Neuronal stem cell (in vitro differentiated cells): ENCODE measurements at regions not wholly inside any gene's neighbourhood (a gene's known extent, or its start where the extent isn't known, plus 50 kb on each side); places are given as distances from the start of the nearest gene placed in this dataset.

Experiments
- DNase-seq: peaks from one replicate; pipeline ENCODE4 v3.0.0-alpha.2; 2013; ENCODE audit warnings: low spot score
- H2AFZ ChIP-seq: one replicate; pipeline ENCODE4 v1.6.1; 2013; ENCODE audit warnings: mild to moderate bottlenecking, low read length, inconsistent platforms
- H2AK5ac ChIP-seq: 2 replicates; pipeline ENCODE4 v1.6.1; 2013; ENCODE audit warnings: low read depth, mild to moderate bottlenecking, inconsistent platforms, low read length, moderate library complexity, mixed read lengths
- H2BK120ac ChIP-seq: 2 replicates; pipeline ENCODE4 v1.6.1; 2013; ENCODE audit warnings: low read depth, mild to moderate bottlenecking, inconsistent platforms, low read length, moderate library complexity, mixed read lengths
- H2BK12ac ChIP-seq: one replicate; pipeline ENCODE4 v1.6.1; 2013; ENCODE audit warnings: low read length, inconsistent platforms
- H2BK15ac ChIP-seq: 2 replicates; pipeline ENCODE4 v1.6.1; 2013; ENCODE audit warnings: mild to moderate bottlenecking, low read length, inconsistent platforms, mixed read lengths
- H2BK5ac ChIP-seq: one replicate; pipeline ENCODE4 v1.6.1; 2013; ENCODE audit warnings: inconsistent platforms, mild to moderate bottlenecking, low read length, moderate library complexity
- H3K14ac ChIP-seq: one replicate; pipeline ENCODE4 v1.6.1; 2013; ENCODE audit warnings: low read length, inconsistent platforms
- H3K18ac ChIP-seq: 2 replicates; pipeline ENCODE4 v1.6.1; 2013; ENCODE audit warnings: low read length, inconsistent platforms
- H3K23ac ChIP-seq: 2 replicates; pipeline ENCODE4 v1.6.1; 2013; ENCODE audit warnings: low read depth, mild to moderate bottlenecking, mixed read lengths, low read length, inconsistent platforms; ENCODE audit not compliant: poor library complexity
- H3K27ac ChIP-seq: replicated peaks from 3 replicates; pipeline ENCODE4 v1.5.1; 2013; ENCODE audit warnings: low read length, inconsistent platforms
- H3K27me3 ChIP-seq, 3 experiments: 2 replicates each; pipeline ENCODE4 v1.6.1; 2013; ENCODE audit warnings: low read length in 3 of 3, mild to moderate bottlenecking in 2 of 3, inconsistent platforms in 1 of 3, low read depth in 1 of 3, mixed read lengths in 1 of 3, moderate library complexity in 1 of 3; ENCODE audit not compliant: control insufficient read depth in 3 of 3, insufficient read depth in 3 of 3
- H3K36me3 ChIP-seq, 2 donors: replicated peaks in 1 of 2; 2 replicates each; pipeline ENCODE4 v1.6.1; 2013; ENCODE audit warnings: low read length in 2 of 2; ENCODE audit not compliant: control insufficient read depth in 2 of 2, insufficient read depth in 2 of 2
- H3K4ac ChIP-seq: 2 replicates; pipeline ENCODE4 v1.6.1; 2013; ENCODE audit warnings: inconsistent platforms, mild to moderate bottlenecking, low read length, moderate library complexity
- H3K4me1 ChIP-seq, 2 donors: 1 replicate in 1 of 2; 2 replicates in 1 of 2; pipeline ENCODE4 v1.6.1; 2013; ENCODE audit warnings: low read length in 2 of 2, low read depth in 1 of 2; ENCODE audit not compliant: control insufficient read depth in 2 of 2, insufficient read depth in 1 of 2
- H3K4me2 ChIP-seq: one replicate; pipeline ENCODE4 v1.6.1; 2013; ENCODE audit warnings: mild to moderate bottlenecking, low read length, inconsistent platforms; ENCODE audit not compliant: insufficient read depth, poor library complexity, severe bottlenecking
- H3K4me3 ChIP-seq, 2 donors: 2 replicates each; pipeline ENCODE4 v1.5.1; 2013; ENCODE audit warnings: low read length in 2 of 2, mild to moderate bottlenecking in 2 of 2, inconsistent platforms in 1 of 2, moderate library complexity in 1 of 2
- H3K79me1 ChIP-seq: one replicate; pipeline ENCODE4 v1.6.1; 2013; ENCODE audit warnings: low read depth, mild to moderate bottlenecking, inconsistent platforms, low read length, moderate library complexity
- H3K9ac ChIP-seq: one replicate; pipeline ENCODE4 v1.6.1; 2013; ENCODE audit warnings: mild to moderate bottlenecking, low read depth, low read length, inconsistent platforms; ENCODE audit not compliant: poor library complexity
- H3K9me3 ChIP-seq, 2 donors: replicated peaks in 1 of 2; 2 replicates each; pipeline versions ENCODE3 to v1.6.1; 2013; ENCODE audit warnings: low read length in 2 of 2, mild to moderate bottlenecking in 2 of 2, inconsistent platforms in 1 of 2, low read depth in 1 of 2, mixed read lengths in 1 of 2, moderate library complexity in 1 of 2; ENCODE audit not compliant: control insufficient read depth in 2 of 2, insufficient read depth in 1 of 2
- H4K8ac ChIP-seq: one replicate; pipeline ENCODE4 v1.6.1; 2013; ENCODE audit warnings: low read depth, mild to moderate bottlenecking, inconsistent platforms, low read length, moderate library complexity
- H4K91ac ChIP-seq: one replicate; pipeline ENCODE4 v1.6.1; 2013; ENCODE audit warnings: low read length, low read depth, mild to moderate bottlenecking, inconsistent platforms; ENCODE audit not compliant: poor library complexity
- WGBS, 2 donors: extraction: QIAGEN DNeasy Blood & Tissue Kit; methylation state at CpG; one replicate each; pipeline ENCODE4 v1.1.7; 2013; ENCODE audit warnings: missing lambda C conversion rate in 2 of 2, mixed read lengths in 1 of 2; ENCODE audit not compliant: insufficient read length in 2 of 2, insufficient replicate concordance in 1 of 2; ENCODE audit errors: extremely low coverage in 2 of 2; 5-methylcytosine and 5-hydroxymethylcytosine counted together

DNA sequence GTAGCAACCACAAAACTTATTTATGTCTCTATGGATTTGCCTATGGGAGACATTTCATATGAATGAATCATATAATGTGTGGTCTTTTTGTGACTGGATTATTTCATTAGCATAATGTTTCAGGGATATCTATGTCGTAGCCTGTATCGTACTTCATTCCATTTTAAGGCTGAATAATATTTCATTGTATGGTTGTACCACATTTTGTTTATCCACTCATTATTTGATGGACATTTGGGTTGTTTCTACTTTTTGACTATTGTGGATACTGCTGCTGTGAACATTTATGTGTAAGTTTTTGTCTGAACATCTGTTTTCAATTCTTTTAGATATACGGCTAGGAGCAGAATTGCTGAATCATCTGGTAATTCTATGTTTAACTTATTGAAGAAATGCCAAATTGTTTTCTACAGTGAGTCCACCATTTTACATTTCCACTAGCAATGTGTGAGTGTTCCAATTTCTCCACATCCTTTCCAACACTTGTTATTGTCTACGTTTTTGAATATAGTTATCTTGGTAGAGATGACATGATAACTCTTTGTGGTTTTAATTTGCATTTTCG, 134.4 kb upstream of the DAZL start:
- no peak overlapping the region for H4K91ac ChIP-seq

DNA sequence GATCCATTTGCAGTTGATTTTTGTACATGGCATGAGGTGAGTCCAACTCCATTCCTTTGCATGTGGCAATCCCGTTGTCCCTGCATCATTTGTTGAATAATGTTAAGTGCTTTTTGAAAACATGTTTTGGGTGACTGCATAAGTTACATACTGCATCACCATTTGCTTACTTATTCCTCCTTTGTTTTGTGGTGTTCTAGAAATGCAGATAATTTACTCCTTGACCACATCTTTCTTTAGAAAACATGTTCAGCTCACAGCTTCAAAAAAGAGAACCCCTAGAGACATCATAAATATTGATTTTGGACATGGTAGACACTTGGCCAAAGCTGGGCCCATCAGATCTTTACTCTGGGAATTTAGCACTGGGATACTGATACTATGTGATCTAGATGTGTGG, 135.3 kb upstream of the DAZL start:
- no peak overlapping the region for H3K27ac ChIP-seq
- no peak overlapping the region for H2BK5ac ChIP-seq
- H3K18ac ChIP-seq: no peak overlapping the region
- H3K79me1 ChIP-seq: no peaks in the 10 kb centered on the region
- no peak overlapping the region for H3K4me3 ChIP-seq
- no CpG with 5 or more reads among the region's 1 CpG for WGBS, 2 donors
- no peaks in the 10 kb centered on the region for H3K27me3 ChIP-seq
- no peak overlapping the region for H2BK12ac ChIP-seq
- no peak overlapping the region for H4K8ac ChIP-seq
- DNase-seq: no peak
- no peak overlapping the region for H2BK15ac ChIP-seq
- H2AK5ac ChIP-seq: no peak overlapping the region
- H3K23ac ChIP-seq: no peak overlapping the region
- H2AFZ ChIP-seq: no peak overlapping the region
- no peaks in the 10 kb centered on the region for H3K4me1 ChIP-seq
- H3K4me2 ChIP-seq: no peak overlapping the region
- no peak overlapping the region for H4K91ac ChIP-seq
- H3K9me3 ChIP-seq: no peaks in the 10 kb centered on the region
- H3K36me3 ChIP-seq: no peaks in the 10 kb centered on the region
- H3K14ac ChIP-seq: no peak overlapping the region
- H3K9ac ChIP-seq: no peak overlapping the region
- no peak overlapping the region for H2BK120ac ChIP-seq
- no peak overlapping the region for H3K4ac ChIP-seq

More for the DNA sequence above, 134.4 kb upstream of the DAZL start:
- Histone ChIP-seq H2AFZ (no peak overlapping the region), H3K79me1 (no peaks in the 10 kb centered on the region), H3K9me3 (no peaks in the 10 kb centered on the region), H3K14ac (no peak overlapping the region), H2BK15ac (no peak overlapping the region), H3K27ac (no peak overlapping the region), H3K4me2 (no peak overlapping the region), H2BK5ac (no peak overlapping the region), H3K23ac (no peak overlapping the region), H2BK120ac (no peak overlapping the region), H3K9ac (no peak overlapping the region), H3K36me3 (no peaks in the 10 kb centered on the region), H3K4ac (no peak overlapping the region), H3K27me3 (no peaks in the 10 kb centered on the region), H2AK5ac (no peak overlapping the region), H3K18ac (no peak overlapping the region), H2BK12ac (no peak overlapping the region), H3K4me1 (no peaks in the 10 kb centered on the region), H4K8ac (no peak overlapping the region), H3K4me3 (no peak overlapping the region)
- WGBS, 2 donors: no CpG with 5 or more reads among the region's 5 CpGs
- no peak for DNase-seq

DNA sequence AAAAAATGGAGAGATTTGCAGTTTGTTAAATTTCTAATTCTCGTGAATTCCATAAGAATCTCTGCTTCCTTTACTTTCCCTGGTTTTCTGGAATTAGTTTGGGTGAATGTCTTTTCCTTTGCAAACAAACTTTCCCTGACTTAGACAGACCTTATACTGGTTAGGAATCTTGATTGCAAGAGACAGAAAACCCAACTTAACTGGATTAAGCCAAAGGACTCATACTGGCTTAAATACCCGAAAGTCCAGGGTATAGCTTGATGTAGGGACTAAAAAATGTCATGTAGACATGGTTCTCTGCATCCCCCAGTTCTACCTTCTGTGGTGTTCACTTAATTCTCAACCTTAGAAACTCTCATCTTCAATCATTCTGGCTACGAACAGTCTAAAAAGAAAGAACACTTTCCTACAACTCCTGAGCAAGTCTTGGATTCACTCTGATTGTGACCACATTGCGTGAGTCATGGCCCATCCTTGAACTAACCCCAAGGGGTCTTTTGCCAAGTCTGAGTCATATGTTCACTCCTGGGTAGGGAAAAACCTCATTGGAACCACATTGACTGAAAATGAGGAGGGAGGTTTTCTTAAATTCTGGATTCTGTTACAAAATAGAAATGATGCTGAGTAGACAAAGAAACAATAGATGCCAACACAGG, 136.0 kb upstream of the DAZL start:
- Histone ChIP-seq H2BK120ac (no peak overlapping the region), H3K9ac (no peak overlapping the region), H4K8ac (no peak overlapping the region), H3K14ac (no peak overlapping the region), H3K4me3 (no peak overlapping the region), H4K91ac (no peak overlapping the region), H2BK5ac (no peak overlapping the region), H3K23ac (no peak overlapping the region), H2BK12ac (no peak overlapping the region), H3K9me3 (no peaks in the 10 kb centered on the region), H3K36me3 (no peaks in the 10 kb centered on the region), H3K18ac (no peak overlapping the region), H2AFZ (no peak overlapping the region), H3K79me1 (no peaks in the 10 kb centered on the region), H3K27me3 (no peaks in the 10 kb centered on the region), H3K4ac (no peak overlapping the region), H3K4me1 (no peaks in the 10 kb centered on the region), H3K4me2 (no peak overlapping the region), H2BK15ac (no peak overlapping the region), H3K27ac (no peak overlapping the region), H2AK5ac (no peak overlapping the region)
- WGBS, 2 donors: no CpG with 5 or more reads among the region's 4 CpGs
- no peak for DNase-seq

DNA sequence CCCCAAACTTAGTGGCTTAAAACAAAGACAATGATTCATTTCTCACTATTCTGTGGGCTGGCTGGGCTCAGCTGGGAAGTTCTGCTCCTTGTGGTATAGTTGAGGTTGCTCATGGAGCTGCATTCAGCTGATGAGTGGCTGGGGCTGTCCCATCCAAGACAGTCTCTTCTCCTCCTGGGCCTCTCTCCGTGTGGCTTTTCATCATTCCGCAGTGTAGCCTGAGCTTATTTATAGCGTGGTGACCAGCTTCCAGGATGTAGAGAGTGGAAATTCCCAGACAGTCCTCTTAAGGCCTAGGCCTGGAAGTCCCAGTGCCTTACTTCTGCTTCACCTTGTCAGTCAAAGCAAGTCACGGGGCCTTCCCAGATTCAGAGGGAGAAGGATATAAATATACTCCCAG, 136.7 kb upstream of the DAZL start:
- no peak overlapping the region for H2BK120ac ChIP-seq
- H3K27ac ChIP-seq: no peak overlapping the region
- no peak overlapping the region for H3K23ac ChIP-seq
- no peak overlapping the region for H3K4me3 ChIP-seq
- no peak for DNase-seq
- no peak overlapping the region for H4K8ac ChIP-seq
- H3K4me1 ChIP-seq: no peaks in the 10 kb centered on the region
- no peak overlapping the region for H2BK12ac ChIP-seq
- H2AFZ ChIP-seq: no peak overlapping the region
- no peak overlapping the region for H3K14ac ChIP-seq
- no peak overlapping the region for H3K4ac ChIP-seq
- no peaks in the 10 kb centered on the region for H3K9me3 ChIP-seq
- no peak overlapping the region for H2AK5ac ChIP-seq
- H2BK5ac ChIP-seq: no peak overlapping the region
- no peak overlapping the region for H3K4me2 ChIP-seq
- H3K27me3 ChIP-seq: no peaks in the 10 kb centered on the region
- no peak overlapping the region for H3K18ac ChIP-seq
- H3K36me3 ChIP-seq: no peaks in the 10 kb centered on the region
- no peak overlapping the region for H2BK15ac ChIP-seq
- no CpG with 5 or more reads among the region's 4 CpGs for WGBS, 2 donors
- H4K91ac ChIP-seq: no peak overlapping the region
- no peaks in the 10 kb centered on the region for H3K79me1 ChIP-seq
- H3K9ac ChIP-seq: no peak overlapping the region
